Retinal pigment epithelial cell (primary cell): ENCODE measurements at regions not wholly inside any gene's neighbourhood (a gene's known extent, or its start where the extent isn't known, plus 50 kb on each side); places are given as distances from the start of the nearest gene placed in this dataset.
"Not testable (repeated sequence)": the region's sequence is repeated elsewhere in the genome, so short reads cannot be mapped to it uniquely, and the experiment has no call there.

Source experiments
- DNase-seq: peaks from one replicate; pipeline ENCODE4 v3.0.0-alpha.2; 2010; ENCODE audit warnings: low read depth
- H3K4me3 ChIP-seq: 2 replicates; pipeline ENCODE4 v1.5.1; 2011; ENCODE audit warnings: mild to moderate bottlenecking, low read length, control low read depth, moderate library complexity
- TF ChIP-seq, protein P1 (sequence below): conservative IDR thresholded peaks from 2 replicates; pipeline ENCODE4 v1.5.1; 2011; ENCODE audit warnings: low read depth, low read length, control low read depth, inconsistent platforms

GRCh38 chr6:43926634-43927531, 156.9 kb downstream of the VEGFA start:
- TF ChIP-seq, protein P1, sequence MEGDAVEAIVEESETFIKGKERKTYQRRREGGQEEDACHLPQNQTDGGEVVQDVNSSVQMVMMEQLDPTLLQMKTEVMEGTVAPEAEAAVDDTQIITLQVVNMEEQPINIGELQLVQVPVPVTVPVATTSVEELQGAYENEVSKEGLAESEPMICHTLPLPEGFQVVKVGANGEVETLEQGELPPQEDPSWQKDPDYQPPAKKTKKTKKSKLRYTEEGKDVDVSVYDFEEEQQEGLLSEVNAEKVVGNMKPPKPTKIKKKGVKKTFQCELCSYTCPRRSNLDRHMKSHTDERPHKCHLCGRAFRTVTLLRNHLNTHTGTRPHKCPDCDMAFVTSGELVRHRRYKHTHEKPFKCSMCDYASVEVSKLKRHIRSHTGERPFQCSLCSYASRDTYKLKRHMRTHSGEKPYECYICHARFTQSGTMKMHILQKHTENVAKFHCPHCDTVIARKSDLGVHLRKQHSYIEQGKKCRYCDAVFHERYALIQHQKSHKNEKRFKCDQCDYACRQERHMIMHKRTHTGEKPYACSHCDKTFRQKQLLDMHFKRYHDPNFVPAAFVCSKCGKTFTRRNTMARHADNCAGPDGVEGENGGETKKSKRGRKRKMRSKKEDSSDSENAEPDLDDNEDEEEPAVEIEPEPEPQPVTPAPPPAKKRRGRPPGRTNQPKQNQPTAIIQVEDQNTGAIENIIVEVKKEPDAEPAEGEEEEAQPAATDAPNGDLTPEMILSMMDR, result no peak
- no peak overlapping the region for H3K4me3 ChIP-seq
- DNase-seq, result peak; percentile 93

- not testable (repeated sequence) for H3K4me3 ChIP-seq, DNase-seq
Observed at GRCh38 chr6:43925636-43926139, 155.7 kb downstream of the VEGFA start.

GRCh38 chr6:43924222-43924702, 154.3 kb downstream of the VEGFA start:
- H3K4me3 ChIP-seq, result no peak overlapping the region

DNA sequence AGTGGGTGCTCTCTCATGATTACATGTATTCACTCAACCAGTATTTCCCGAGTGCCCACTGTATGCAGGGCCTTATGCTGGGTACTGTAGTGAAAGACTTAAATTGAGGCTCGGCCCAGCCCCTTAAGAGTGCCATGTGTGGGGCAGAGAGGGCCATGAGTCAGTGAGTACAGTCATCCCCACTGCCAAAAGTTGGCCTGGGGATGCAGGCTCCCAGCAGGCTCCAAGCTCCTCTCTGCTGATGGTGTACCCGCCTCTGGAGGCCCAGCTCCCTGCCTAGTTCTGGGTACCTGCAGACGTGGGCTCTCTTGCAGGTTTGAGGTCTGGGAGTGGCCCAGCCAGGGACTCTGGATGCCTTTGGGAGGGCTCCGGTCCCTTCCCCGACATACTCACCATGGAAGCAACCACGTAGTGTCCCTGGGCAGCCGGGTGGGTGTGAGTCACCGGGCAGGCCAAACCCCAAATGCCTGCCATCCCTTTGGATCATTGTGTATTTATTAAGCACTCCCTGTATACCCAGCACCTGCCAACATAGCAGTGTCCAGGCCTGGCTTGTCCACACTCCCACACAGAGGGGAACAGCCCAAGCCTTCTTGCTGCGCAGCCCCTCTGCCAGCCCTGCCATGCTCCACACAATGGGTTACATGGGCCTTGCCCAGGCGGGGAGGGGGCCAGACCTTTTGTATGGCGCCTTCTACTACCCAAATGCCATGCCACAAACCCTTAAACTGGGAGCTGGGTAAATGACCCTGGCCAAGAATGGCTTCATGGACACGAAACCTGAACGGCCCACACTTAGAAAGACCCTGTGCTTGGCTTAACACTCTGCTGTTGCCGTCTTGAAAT, 153.6 kb downstream of the VEGFA start:
- no peak for DNase-seq
- TF ChIP-seq, protein P1, result no peak
- H3K4me3 ChIP-seq, result no peak overlapping the region

More at GRCh38 chr6:43924222-43924702, 154.3 kb downstream of the VEGFA start:
- TF ChIP-seq, protein P1, result no peak
- no peak for DNase-seq

DNA sequence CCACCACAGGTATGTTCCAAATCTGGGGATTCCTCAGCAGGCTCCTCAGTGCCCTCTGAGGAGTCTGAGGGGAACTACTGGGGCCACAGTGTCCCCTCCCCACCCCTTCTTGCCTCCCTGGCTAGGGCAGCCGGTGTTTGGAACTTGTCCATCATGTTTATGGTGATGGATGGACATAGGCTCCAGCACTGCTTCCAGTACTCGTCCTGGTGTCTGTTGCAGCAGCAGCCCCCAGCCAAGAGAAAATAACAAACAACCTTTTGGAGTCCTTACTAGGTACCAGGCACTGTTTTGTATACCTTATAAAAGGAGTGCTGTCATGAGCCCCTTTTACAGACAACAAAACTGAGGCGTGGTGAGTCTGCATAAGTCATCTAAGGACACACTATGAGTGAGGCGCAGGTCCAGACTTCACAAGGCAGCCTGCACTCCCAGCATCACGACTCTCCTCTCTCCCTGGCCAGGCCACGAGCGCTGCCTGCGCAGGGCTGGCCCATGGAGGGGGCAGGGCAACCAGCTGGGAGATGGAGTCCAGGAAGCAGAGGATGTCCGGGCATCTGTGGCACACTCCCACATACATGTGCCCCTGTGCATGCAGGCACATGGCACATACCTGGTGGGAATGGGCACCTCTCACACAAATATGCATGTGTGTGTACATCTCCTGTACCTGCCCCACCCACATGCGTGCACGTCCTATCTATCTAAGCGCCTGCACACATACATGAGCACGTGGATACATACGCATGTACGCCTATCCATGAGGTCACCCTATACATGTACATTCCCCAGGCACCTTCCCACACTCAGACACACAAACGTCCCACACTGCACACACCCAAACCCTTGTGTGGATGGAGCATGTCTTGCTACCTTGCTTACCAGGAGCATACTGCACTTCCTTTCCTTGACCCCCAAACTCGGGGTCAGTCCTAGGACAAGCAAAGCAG, 152.7 kb downstream of the VEGFA start:
- TF ChIP-seq, protein P1, result no peak
- DNase-seq, result no peak
- H3K4me3 ChIP-seq, result no peak overlapping the region

DNA sequence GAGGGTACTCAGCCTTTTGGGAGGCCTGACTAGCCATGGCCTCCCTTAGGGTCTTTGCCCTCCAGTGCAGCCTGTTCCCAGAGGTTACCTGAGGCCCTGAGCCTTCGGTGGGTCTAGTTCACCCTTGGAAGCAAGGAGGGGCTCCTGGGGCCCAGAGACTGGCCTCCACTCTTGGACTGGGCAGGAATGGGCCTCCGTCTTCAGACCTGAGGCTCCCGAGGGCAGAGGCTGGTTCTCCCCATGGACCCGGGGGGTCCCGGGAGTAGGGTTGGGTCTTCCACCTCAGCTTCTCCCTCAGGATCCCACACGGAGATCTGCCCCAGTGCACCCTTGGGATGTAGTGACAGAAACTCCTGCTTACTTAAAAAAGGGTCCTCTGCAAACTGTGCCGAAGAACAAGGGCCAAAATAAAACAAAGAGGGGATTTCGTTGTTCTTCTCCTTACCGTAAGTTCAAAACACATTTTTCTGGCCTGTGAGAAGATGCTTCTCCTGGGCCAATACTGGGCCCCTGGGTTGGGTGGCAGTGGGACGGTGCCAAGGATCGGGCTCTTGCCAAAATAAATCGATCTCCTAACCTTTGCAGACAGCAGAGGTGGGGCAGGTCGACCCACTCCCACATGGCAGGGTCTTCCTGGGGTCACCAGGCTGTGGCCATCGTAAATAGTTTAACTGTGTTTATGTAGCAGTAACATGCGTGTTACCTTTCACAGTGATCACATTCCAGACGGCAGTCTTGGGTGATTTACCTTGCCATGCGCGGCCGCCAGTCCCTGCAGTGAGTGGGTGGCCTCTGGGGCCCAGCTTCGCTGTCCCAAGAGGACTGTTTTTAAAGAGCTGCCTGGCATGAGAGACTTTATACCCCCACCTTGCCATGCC, 151.8 kb downstream of the VEGFA start:
- TF ChIP-seq, protein P1, result no peak
- no peak for DNase-seq
- H3K4me3 ChIP-seq, result no peak overlapping the region
